HG02840 (cell line): ENCODE measurements at regions not wholly inside any gene's neighbourhood (a gene's known extent, or its start where the extent isn't known, plus 50 kb on each side); places are given as distances from the start of the nearest gene placed in this dataset.
"Not testable (repeated sequence)": the region's sequence is repeated elsewhere in the genome, so short reads cannot be mapped to it uniquely, and the experiment has no call there.

Source experiments
- ATAC-seq: cut with Tn5 transposase; IDR thresholded peaks from one replicate; pipeline ENCODE4 v1.9.1; 2021; ENCODE audit warnings: mild to moderate bottlenecking, moderate library complexity, moderate number of reproducible peaks; ENCODE audit not compliant: unreplicated experiment, low FRiP score

DNA sequence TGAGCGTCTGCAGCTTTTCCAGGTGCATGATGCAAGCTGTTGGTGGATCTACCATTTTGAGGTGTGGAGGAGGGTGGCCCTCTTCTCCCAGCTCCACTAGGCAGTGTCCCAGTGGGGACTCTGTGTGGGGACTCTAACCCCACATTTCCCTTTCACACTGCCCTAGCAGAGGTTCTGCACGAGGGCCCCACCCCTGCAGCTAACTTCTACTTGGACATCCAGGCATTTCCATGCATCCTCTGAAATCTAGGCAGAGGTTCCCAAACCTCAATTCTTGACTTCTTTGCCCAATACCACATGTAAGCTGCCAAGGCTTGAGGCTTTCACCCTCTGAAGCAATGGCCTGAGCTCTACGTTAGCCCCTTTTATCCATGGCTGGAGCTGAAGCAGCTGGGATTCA lies 61.4 kb upstream of the HGFAC start:
- ATAC-seq, result not testable (repeated sequence)

DNA sequence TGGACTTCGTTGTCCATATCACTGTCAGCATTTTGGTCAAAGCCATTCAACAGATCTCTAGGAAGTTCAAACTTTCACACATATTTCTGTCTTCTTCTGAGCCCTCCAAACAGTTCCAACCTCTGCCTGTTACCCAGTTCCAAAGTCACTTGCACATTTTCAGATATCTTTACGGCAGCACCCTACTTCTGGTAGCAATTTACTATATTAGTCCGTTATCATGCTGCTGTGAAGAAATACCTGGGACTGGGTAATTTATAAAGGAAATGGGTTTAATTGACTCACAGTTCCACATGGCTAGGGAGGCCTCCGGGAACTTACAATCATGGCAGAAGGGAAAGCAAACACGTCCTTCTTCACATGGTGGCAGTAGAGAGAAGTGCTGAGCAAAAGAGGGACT lies 60.6 kb upstream of the HGFAC start:
- ATAC-seq, result not testable (repeated sequence)

DNA sequence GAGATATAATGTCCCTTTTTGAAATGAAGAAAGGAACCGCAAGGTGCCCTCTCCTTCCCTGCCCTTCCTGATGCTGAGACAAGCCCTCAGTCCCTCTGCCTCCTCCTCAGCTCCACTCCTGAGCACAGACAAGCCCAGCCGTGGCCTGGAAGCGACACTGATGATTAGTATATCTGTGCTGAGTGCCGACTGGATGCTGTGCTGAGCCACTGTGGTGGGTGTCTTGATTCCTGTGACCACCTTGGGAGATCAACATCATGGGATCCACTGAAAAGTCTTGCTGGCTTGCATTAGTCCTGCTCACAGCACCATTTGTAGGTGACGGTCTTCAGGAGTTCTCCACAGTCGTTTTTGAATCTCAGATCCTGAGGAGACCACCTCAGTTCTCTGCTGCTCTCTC lies 59.5 kb upstream of the HGFAC start:
- no peak for ATAC-seq

DNA sequence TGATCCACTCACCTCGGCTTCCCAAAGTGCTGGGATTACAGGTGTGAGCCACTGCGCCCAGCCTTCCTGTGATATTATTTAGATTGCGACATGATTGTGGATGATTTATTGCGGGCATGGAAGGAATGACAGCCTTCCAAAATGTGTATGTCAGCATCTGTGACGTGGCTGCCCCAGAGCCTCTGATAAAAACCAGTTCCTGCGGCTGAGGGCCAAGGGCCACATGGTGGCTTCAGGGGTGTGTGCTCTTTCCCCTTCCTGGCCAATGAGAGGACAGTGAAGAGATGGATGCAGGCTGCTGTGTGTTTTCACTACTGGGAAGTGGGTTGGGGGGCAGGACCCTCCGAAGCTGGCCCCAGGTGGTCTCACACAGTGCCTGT lies 57.4 kb upstream of the HGFAC start:
- ATAC-seq, result no peak

DNA sequence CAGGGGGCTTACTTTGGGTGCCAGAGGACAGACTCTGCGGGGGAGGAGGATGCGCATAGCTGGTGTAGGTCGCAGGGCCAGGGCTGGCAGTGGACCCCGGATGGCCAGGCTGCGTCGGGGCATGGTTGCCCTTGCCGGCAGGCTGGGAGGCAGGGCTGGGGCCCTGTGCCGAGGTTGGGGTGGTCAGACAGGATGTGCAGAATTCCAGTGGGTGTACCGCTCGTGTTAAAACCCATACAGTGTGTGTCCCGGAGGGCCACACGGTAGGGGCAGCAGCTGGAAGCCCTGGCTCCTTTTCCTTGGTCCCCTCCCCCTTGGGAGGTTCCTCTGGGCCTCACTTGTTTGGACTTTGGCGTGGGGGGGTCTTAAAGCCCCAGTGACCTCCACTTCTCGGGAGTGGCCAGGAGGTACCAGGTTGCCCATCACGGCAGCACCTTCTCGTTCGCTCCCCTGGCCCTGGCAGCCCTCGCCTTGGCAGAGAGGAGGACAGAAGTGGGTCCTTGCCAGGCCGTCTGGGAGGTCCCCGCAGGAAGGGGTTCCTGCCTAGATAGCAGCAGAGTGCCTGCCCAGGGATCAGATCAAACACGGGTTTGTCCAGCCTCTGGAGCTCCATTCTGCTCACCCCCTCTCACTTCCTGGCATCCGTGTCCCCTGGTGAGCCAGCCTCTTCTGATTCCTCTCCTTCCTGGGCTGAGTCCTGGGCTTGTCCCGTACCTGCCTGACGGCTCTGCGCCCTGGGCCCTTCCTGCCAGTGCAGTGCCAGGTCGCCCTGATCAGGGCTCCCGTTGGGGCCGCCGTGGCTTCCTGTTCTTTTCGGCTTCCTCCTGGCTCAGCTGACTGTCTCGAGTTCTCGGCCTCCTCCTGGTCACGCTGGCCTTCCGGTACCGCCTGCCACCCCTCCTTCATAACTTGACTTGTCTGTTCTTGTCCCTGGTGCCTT lies 56.7 kb upstream of the HGFAC start:
- ATAC-seq, result no peak

DNA sequence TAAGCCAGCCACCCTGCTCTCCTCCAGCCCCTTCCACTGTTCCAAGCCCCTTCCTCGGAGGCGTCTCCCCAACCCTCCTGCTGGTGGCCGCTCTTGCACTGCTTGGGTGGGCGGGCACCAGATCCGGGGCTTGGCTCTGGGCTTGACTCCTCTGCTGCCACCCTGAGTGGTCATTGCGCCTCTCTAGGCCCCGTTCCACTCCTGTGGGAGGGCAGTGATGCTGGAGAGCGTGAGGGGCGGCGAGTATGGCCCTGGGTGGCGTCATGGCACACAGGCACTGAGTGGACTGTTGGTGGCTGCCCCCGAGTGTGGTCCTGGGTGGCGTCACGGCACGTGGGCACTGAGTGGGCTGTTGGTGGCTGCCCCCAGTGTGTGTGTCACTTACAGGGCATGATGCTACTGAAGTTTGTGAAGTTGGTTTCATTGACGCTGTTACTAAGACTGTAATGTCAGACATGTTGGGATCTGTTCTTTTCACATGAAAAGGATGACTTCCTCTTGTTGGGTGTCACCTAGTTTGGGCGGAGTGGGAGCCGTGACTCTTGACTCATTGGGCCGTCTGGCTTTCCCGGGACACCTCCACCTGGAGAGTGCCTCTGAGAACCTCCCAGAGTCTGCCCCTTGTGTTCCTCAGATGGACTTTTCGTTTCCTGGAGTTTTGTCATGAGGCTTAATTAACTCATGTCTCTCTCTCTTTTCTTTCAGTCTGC lies 55.9 kb upstream of the HGFAC start:
- ATAC-seq, result no peak

DNA sequence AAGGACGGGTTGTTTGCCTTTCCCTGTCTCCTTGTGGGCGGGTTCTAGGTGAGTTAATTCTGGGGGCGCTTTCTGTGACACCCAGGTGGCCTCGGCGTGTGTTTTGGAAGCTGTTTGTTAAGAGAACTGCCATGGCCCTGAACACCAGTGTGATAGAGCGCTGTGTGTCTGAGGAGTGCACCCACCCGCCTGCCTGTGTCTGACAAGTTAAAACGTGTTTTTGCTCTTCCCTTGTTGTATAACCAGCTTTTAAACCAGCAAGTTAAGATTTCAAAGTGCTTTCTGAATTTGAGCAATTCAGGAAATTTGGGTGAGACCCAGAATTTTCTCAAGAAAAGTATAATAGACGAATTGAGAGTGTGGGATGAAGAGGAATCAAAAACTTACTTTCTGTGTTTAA lies 55.2 kb upstream of the HGFAC start:
- no peak for ATAC-seq

DNA sequence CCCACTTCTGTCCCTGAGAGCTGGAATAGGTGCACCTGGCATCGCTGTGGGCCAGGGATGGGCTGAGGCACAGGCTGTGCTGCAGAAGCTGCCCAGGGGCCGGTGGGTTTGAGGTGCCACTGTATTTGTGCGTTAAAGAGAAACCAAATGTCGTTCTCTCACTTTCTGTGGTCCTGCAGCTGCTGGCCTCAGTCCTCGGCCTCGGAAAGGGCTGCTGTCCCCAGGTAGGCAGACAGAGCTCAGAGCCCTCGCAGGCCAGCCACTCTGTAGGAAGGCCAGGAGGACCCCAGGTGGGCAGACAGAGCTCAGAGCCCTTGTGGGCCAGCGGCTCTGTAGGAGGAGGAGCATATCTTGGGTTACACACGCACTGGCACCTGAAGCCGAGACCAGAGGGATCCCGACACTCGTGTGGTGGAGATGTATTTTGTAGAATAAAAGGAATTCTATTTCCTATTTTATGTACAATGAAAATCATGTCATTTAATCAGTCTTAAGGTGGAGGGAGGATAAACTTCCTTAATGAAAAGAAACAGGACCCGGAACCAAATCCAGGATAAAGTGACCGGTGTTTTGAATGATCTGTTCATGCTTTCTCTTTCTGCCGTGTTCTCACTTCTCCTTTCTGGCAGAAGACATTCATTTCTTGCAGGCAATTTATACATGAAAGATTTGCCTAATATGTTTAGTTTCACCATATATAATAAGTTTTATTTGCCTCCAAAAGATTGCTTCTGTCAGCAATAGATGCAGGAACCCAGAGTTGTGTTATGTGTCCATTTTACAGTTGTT lies 54.4 kb upstream of the HGFAC start:
- ATAC-seq, result peak; percentile 47

DNA sequence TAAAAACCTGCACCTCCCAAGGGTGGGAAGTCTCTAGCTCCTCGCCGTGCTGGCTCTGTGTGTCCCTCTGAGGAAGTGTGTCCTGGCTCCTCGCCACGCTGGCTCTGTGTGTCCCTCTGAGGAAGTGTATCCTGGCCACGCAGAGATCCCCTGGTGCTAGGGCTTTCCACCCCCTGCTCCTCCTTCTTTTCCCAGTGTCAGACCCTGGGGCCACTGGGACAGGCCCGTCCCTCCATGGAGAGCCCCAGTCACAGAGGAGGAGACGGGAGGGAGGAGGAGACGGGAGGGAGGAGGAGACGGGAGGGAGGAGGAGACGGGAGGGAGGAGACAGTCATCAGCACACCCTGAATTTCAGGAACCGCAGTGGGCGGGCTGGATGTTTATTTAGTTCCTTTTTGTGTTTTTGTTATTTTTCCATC lies 53.8 kb upstream of the HGFAC start:
- peak; percentile 38 for ATAC-seq

DNA sequence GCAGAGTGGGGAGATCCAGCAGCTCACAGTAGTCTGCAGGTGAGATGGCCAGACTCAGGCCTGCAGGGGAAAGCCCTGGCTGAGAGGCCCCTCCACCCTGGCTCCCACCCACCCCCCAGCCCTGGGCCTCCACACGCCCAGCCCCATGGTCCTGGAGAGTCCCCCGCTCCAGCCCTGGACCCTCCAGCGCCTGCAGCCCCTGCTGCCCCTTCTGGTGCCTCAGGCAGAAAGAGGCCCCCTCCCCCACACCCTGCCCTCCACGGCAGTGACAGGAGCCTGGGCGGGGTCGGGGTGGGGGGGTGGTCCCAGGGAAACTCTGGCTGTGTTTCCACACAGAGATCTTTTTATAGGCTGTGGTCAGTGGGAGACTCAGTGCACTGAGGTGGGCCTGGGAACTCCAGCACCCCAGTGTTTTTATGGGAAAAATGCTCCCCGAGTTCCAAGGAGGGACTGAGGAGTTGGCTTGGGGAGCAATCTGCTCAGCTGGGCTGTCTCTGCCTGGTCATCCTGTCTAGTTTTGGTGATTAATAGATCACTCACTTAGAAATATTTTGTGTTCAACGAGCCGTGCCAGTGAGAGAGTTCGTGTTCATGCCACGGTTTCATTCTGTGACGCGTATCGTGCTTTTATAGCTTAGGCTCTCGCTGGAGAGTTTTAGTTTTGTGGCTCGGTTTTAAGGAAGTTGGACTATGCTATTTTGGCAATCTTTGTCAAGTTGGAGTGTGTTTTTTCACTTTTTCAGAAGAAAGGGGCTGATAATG lies 53.1 kb upstream of the HGFAC start:
- ATAC-seq, result no peak

DNA sequence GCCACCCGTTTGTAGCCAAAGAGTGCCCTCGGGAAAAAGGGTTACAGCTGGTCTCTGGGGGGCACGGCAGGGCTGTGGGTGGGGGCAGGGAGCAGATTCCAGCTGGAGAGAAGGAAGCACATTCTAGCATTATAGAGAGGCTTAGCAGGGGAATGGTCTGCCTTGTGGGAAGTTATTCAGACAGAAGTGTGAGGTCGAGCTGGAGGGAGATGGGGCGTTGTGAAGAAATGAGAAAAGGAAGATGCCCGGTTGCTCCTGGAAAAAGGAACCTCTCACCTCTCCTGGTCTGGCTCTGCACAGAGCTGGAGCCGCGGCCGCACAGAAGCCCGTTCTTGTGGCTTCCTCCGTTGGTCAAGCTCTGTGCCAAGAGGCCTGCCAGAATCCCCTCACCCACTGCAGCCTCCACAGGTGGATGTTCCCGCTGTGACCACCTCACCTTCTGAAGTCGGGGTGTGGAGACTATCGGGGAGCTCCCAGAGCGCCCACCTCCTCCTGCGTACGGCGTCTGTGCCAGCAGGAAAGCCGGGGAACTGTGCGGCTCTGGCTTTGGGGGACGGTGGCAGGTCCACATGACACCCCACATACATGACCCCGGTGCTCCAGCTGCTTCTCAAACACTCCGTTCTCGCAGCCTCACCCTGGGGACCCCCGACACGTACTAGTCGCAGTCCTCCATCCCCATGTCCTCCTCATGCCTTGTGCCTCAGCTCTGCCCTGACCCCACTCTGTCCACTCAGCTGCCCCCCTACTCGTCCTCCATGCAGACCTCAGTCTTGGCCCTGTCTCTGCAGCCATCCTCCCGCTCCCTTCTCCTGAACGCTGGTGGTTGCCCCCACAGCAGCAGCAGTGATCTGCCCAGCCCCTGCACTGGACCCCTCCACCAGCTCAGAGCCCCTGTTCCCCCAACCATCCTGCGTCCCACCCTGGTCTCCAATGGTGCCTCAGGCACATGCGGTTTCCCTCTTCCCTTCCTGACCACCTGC lies 52.2 kb upstream of the HGFAC start:
- no peak for ATAC-seq

DNA sequence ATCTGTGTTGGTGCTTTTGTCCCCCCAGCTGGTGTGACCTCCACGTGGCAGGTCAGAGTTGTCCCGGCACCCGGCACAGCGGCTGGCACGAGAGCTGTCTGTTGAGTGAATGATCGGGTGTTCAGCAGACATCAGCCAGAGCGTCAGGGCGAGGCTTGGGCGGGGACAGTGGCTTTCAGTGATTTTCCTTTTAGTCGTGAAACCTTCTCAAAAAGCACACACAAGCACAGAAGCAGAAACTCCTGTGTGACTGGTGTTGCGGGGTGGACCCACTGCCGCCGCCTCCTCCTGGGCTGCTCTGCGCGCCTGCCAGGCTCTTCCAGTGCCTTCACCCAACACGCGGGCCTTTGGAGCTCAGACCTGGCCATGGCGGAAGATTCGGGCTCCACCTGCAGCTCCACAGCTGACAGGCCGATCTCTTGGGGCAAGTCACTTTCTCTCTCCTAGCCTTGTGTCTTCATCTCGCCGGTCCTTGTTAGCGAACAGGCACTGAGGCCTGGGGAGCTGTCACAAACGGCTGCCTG lies 51.4 kb upstream of the HGFAC start:
- no peak for ATAC-seq

DNA sequence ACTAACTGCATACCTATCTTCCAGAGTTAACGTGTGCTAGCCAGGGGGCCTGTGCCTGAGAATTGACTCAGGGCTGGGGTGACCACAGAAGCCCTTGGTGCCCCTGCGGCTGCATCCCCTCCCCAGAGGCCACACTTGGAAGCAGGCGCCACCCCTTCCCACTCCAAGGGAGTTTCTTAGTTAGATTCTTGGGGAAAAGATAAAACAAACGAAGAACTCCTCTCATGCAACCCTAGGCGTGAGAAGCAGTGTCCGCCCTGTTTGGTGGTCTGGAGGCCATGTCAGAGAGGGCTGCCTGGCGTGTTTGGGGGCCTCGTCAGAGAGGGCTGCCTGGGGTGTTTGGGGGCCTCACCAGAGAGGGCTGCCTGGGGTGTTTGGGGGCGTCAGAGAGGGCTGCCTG lies 50.3 kb upstream of the HGFAC start:
- no peak for ATAC-seq
